ENCODE measurements at regions not wholly inside any gene's neighbourhood (a gene's known extent, or its start where the extent isn't known, plus 50 kb on each side); places are given as distances from the start of the nearest gene placed in this dataset.

GRCh38 chr20:16173044-16173443 lies 400.2 kb downstream of the KIF16B start:
- TF ChIP-seq EZH2phosphoT487 (IDR thresholded peaks at IDR 0.05; ENCODE audit: low read depth): no peak
- TF ChIP-seq CTCF (IDR thresholded peaks at IDR 0.05; ENCODE audit: low read depth, low read length): no peak
- no peak overlapping the region for H3K27ac ChIP-seq (ENCODE audit: low read length)
- H3K9me3 ChIP-seq (ENCODE audit: insufficient read depth, low read length): no peaks in the 10 kb centered on the region
- H3K4me1 ChIP-seq (ENCODE audit: low read length): no peaks in the 10 kb centered on the region
- H3K36me3 ChIP-seq (replicated peaks; ENCODE audit: low read depth, low read length): no peaks in the 10 kb centered on the region
- H3K4me2 ChIP-seq (ENCODE audit: low read length): no peak overlapping the region
- no peak overlapping the region for H3K4me3 ChIP-seq (ENCODE audit: low read length)
- H4K20me1 ChIP-seq (ENCODE audit: insufficient read depth, low read length): no peaks in the 10 kb centered on the region
- no peak overlapping the region for H3K9ac ChIP-seq (ENCODE audit: low read length)
- H3K79me2 ChIP-seq (ENCODE audit: low read length): no peaks in the 10 kb centered on the region
- H3K27me3 ChIP-seq (ENCODE audit: low read depth, low read length): peaks cover 9% of the 10 kb centered on the region; the same call in 1 of the 2 replicates
- no peak overlapping the region for H2AFZ ChIP-seq (ENCODE audit: low read depth, low read length)

GRCh38 chr20:16171180-16171579 lies 402.1 kb downstream of the KIF16B start:
- Histone ChIP-seq H3K79me2 (ENCODE audit: low read length) (no peaks in the 10 kb centered on the region), H3K4me1 (ENCODE audit: low read length) (no peaks in the 10 kb centered on the region), H3K27me3 (ENCODE audit: low read depth, low read length) (peaks cover 9% of the 10 kb centered on the region; the same call in 1 of the 2 replicates), H3K9ac (ENCODE audit: low read length) (no peak overlapping the region), H2AFZ (ENCODE audit: low read depth, low read length) (no peak overlapping the region), H3K9me3 (ENCODE audit: insufficient read depth, low read length) (no peaks in the 10 kb centered on the region), H3K27ac (ENCODE audit: low read length) (no peak overlapping the region), H3K36me3 (replicated peaks; ENCODE audit: low read depth, low read length) (no peaks in the 10 kb centered on the region), H4K20me1 (ENCODE audit: insufficient read depth, low read length) (no peaks in the 10 kb centered on the region), H3K4me3 (ENCODE audit: low read length) (no peak overlapping the region), H3K4me2 (ENCODE audit: low read length) (no peak overlapping the region)
- TF ChIP-seq EZH2phosphoT487 (IDR thresholded peaks at IDR 0.05; ENCODE audit: low read depth): no peak
- no peak for TF ChIP-seq CTCF (IDR thresholded peaks at IDR 0.05; ENCODE audit: low read depth, low read length)

GRCh38 chr20:16170406-16170971 lies 402.8 kb downstream of the KIF16B start:
- no peak overlapping the region for H3K27ac ChIP-seq (ENCODE audit: low read length)
- TF ChIP-seq EZH2phosphoT487 (IDR thresholded peaks at IDR 0.05; ENCODE audit: low read depth): no peak
- no peak for TF ChIP-seq CTCF (IDR thresholded peaks at IDR 0.05; ENCODE audit: low read depth, low read length)
- H3K4me2 ChIP-seq (ENCODE audit: low read length): no peak overlapping the region
- H3K4me1 ChIP-seq (ENCODE audit: low read length): no peaks in the 10 kb centered on the region
- no peak overlapping the region for H3K9ac ChIP-seq (ENCODE audit: low read length)
- H3K79me2 ChIP-seq (ENCODE audit: low read length): no peaks in the 10 kb centered on the region
- H3K27me3 ChIP-seq (ENCODE audit: low read depth, low read length): peaks cover 9% of the 10 kb centered on the region; the same call in 1 of the 2 replicates
- no peak overlapping the region for H3K4me3 ChIP-seq (ENCODE audit: low read length)
- H4K20me1 ChIP-seq (ENCODE audit: insufficient read depth, low read length): no peaks in the 10 kb centered on the region
- H2AFZ ChIP-seq (ENCODE audit: low read depth, low read length): no peak overlapping the region
- H3K9me3 ChIP-seq (ENCODE audit: insufficient read depth, low read length): no peaks in the 10 kb centered on the region
- H3K36me3 ChIP-seq (replicated peaks; ENCODE audit: low read depth, low read length): no peaks in the 10 kb centered on the region

GRCh38 chr20:16167423-16168130 lies 405.7 kb downstream of the KIF16B start:
- no peak for TF ChIP-seq EZH2phosphoT487 (IDR thresholded peaks at IDR 0.05; ENCODE audit: low read depth)
- TF ChIP-seq CTCF (IDR thresholded peaks at IDR 0.05; ENCODE audit: low read depth, low read length): no peak
- H3K27me3 ChIP-seq (ENCODE audit: low read depth, low read length): peaks cover 9% of the 10 kb centered on the region; the same call in 1 of the 2 replicates
- H3K79me2 ChIP-seq (ENCODE audit: low read length): no peaks in the 10 kb centered on the region
- H4K20me1 ChIP-seq (ENCODE audit: insufficient read depth, low read length): no peaks in the 10 kb centered on the region
- H3K36me3 ChIP-seq (replicated peaks; ENCODE audit: low read depth, low read length): no peaks in the 10 kb centered on the region
- H3K4me1 ChIP-seq (ENCODE audit: low read length): no peaks in the 10 kb centered on the region
- no peaks in the 10 kb centered on the region for H3K9me3 ChIP-seq (ENCODE audit: insufficient read depth, low read length)
- H3K4me3 ChIP-seq (ENCODE audit: low read length): no peak overlapping the region
- no peak overlapping the region for H3K4me2 ChIP-seq (ENCODE audit: low read length)
- no peak overlapping the region for H3K27ac ChIP-seq (ENCODE audit: low read length)
- H3K9ac ChIP-seq (ENCODE audit: low read length): no peak overlapping the region
- H2AFZ ChIP-seq (ENCODE audit: low read depth, low read length): no peak overlapping the region

Data from OCI-LY3 (cell line).